AG10803 (cell line): ENCODE measurements at regions not wholly inside any gene's neighbourhood (a gene's known extent, or its start where the extent isn't known, plus 50 kb on each side); places are given as distances from the start of the nearest gene placed in this dataset.
A peak's percentile ranks its signal among the peaks of the same experiment; 100 is the strongest.

Experiments
- DNase-seq: peaks from one replicate; pipeline ENCODE4 v3.0.0; 2010; ENCODE audit warnings: low read depth
- H3K4me3 ChIP-seq: 2 replicates; pipeline ENCODE4 v1.5.1; 2011; ENCODE audit warnings: mild to moderate bottlenecking, low read length, control low read depth
- TF ChIP-seq, protein P1 (sequence below): conservative IDR thresholded peaks from 2 replicates; pipeline ENCODE4 v1.5.1; 2011; ENCODE audit warnings: mild to moderate bottlenecking, low read length, control low read depth, inconsistent platforms

DNA sequence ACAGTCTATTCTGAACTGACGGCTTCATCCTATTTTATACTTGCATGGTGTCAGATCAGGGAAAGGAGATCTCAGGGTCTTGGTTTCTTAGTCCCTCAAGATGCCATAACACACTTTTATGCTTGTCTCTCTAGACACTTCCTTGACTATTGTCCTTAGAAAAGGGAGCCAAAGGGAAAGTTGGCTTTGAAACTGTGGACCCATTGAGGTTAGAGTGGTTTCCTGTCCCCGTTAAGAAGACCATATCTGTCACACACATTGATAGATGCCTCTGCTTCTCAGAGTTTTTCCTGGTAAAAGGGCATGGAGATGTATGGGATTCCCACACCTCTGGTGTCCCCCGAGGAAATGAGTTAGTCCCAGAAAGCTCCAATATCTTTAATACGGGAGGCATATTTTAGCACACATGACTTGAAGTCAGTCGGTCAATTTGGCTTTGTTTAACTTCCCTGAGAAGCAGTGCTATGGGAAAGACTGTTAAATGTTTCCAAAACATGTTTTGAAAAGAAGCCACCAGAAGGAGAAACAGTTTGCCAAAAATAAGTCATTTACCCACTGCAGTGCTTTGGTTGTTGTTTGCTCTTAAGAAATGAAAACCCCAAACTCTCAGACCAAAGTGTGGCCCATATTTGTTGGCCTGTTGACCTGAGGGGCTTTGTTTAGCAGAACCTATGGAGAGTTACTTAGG, 133.4 kb upstream of the CXCR4 start:
- DNase-seq: no peak
- no peak overlapping the region for H3K4me3 ChIP-seq
- TF ChIP-seq, protein P1, sequence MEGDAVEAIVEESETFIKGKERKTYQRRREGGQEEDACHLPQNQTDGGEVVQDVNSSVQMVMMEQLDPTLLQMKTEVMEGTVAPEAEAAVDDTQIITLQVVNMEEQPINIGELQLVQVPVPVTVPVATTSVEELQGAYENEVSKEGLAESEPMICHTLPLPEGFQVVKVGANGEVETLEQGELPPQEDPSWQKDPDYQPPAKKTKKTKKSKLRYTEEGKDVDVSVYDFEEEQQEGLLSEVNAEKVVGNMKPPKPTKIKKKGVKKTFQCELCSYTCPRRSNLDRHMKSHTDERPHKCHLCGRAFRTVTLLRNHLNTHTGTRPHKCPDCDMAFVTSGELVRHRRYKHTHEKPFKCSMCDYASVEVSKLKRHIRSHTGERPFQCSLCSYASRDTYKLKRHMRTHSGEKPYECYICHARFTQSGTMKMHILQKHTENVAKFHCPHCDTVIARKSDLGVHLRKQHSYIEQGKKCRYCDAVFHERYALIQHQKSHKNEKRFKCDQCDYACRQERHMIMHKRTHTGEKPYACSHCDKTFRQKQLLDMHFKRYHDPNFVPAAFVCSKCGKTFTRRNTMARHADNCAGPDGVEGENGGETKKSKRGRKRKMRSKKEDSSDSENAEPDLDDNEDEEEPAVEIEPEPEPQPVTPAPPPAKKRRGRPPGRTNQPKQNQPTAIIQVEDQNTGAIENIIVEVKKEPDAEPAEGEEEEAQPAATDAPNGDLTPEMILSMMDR: no peak

DNA sequence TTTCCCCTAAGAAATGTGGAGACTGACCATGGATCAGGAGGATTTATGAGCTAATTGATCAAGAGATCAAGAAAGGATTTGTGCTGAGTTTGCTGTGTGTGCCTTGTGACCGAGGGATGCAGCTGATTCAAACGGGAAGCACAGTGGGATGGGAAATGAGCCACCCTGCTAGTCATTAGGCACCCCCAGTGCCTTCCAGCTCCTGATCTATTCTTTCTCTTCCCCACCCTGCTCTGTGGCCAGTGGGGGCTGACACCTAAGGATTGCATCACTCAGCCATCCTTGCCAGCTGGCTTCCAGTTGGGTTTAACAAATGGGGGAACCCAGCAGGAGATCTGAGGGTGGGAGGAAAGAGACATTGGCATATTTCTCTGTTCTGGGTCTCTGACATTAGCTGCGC, 132.2 kb upstream of the CXCR4 start:
- TF ChIP-seq, protein P1: no peak
- DNase-seq: no peak

DNA sequence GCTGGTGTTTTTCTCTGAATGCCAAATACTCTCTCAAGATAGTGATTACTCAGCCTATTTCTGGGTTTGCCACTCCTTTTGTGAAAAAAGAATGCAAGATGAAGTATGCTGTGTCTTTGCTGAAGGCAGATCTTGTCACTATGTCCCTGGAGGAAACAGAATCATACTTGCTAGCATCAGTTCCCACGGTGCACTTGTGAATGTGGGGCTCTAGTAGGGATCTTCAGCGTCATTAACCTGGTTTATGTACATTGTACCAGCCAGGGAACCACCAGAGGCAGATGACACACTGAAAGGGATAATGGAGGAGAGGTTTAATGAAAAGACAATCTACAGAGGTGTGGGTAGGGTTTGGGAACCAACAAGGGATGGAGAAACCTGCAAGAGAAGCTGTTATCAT, 131.0 kb upstream of the CXCR4 start:
- DNase-seq: no peak
- H3K4me3 ChIP-seq: no peak overlapping the region
- TF ChIP-seq, protein P1: no peak

More for the DNA sequence above, 132.2 kb upstream of the CXCR4 start:
- H3K4me3 ChIP-seq: no peak overlapping the region

DNA sequence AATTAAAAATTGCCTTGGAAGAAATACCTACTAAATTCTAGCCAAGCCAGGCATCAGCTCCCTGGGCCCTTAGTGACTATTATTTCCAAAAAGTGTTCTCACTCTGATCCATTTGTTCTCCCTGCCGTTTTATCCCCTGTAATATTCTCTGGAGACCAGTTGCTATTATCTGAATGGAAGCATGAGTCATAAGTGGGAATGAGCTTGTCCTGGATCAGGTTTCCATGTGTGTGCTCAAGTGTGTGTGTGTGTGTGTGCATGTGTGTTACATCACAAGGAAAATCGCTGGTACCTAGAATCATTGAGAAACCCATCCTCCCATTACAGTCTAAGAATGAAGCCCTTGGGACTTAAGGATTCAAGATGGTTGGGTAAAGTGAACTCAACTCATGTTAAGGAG, 130.3 kb upstream of the CXCR4 start:
- DNase-seq: peak; percentile 4
- TF ChIP-seq, protein P1: no peak
- H3K4me3 ChIP-seq: no peak overlapping the region

DNA sequence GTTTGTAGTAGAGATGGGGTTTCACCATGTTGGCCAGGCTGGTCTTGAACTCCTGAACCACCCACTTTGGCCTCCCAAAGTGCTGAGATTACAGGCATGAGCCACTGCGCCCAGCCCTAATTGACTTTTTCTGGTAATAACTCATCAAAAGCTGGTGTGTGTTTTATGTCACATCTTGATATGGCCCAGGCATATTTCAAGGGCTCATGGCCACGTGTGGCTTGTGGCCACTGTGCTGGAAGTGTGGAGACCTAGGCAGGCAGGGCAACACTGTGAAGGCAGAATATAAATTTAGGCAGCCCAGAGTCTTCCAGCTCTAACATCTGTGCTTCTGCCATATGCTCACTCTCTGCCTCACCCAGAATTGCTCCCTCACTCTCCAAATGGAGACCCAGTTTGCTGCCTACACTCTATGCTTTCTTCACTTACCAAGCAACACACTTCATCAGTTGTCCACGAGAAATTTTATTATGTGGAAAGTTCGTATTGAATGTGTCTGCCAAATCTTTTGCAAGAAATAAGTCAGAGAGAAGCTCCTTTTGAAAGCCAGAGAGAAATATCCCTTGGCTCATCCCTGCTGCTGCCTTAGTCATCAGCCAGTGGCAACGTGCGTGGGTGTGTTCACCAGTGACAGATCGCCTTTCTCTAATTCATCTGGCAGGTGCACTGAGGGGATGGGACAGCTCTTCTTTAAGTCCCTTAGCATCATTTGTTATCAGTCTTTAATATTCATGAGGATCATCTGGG, 129.4 kb upstream of the CXCR4 start:
- DNase-seq: no peak
- no peak overlapping the region for H3K4me3 ChIP-seq
- TF ChIP-seq, protein P1: no peak

DNA sequence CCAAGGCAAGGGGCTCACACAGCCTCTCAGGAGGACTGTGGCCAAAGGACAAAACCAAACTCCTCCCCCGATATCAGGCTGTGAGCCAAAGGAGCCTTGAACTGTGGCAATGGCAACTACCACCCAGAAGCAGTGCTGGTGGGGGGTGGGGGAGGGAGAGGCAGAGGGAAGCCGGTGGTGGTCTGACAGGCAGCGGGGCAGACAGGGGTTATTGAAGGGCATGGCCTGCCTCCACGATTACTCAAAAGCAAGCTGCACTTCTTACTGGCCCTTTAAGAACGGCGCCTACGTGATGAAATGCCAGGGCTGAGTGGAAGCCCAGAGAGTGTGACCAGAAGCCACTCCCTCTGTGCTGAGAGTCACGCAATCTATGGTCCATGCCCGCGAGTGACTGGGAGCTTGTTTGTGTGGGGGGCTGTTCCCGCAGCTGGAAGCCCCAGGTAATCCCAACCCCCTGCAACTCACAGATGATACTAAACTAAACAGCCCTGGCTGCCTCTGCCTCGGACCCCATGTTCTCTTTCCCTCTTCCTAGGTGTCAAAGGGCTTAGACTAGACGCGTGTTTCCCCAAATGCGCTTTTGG, 128.2 kb upstream of the CXCR4 start:
- H3K4me3 ChIP-seq: no peak overlapping the region

More for the DNA sequence above, 128.2 kb upstream of the CXCR4 start:
- peak; percentile 24 for DNase-seq
- TF ChIP-seq, protein P1: no peak
